ENCODE measurements at regions not wholly inside any gene's neighbourhood (a gene's known extent, or its start where the extent isn't known, plus 50 kb on each side); places are given as distances from the start of the nearest gene placed in this dataset.
A peak's percentile ranks its signal among the peaks of the same experiment; 100 is the strongest.

DNA sequence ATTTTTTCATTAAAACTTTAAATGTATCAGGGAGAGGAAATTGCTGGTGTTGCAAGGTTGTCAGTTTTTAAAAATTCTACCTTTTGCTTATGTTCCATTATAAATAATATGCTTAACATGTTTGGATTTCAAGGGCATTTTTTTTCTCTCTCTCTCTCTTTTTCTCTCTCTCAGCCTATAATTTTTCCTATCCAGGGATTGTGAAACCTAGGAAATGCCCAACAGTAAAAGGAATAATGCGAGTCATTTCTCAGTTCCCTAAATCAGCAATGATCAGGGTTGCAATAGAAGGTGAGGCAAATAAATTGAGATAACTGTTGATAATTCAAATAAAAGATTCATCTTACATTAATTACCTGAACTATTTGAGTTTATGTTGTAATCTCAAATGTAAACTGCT is 53.2 kb upstream of the IFNGR1 start (continued):
- no peak for TF ChIP-seq ZNF317 (CRISPR knock-in tag; IDR thresholded peaks at IDR 0.05; ENCODE audit: borderline replicate concordance, low read depth)

DNA sequence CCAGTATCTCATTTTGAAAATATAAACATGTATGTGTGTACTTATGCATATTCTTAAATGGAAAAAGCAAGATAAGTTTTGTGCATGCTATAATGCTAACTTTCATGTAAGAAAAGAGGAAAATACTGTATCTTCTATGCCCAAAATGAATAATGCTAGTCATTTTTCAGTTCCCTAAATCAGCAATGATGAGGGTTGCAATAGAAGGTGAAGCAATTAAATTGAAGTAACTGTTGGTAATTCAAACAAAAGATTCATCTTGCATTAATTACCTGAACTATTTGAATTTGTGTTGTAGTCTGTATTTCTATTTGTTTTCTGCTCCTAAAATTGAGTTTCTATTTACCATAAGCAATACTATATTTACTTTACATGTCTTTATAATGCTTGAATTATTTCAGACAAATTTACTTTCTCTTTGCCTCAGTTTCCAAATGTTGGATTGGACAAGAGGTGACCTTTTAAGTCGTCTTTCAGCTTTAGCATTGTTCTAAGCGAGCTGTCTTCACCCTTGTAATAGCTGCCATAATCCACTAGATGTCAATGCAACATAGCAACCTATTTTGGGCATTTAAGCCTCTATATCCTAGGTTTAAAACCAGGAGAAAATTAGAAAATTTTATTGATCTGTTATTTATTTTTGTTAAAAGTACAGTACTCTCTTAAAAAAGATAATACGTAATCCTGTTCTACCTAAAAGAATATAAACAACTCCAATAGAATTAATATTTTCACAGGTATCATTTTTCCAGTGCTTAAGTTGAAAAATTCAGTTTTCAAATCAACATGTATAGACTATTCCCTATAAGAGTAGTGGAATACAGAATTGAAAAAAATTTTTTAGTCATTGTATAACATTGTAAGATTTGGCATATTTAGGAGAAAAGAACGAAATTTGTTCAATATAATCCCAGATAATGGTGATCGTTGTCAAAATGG is 52.3 kb upstream of the IFNGR1 start:
- TF ChIP-seq SOX15 (CRISPR knock-in tag; IDR thresholded peaks at IDR 0.05) (no peak), MYBL2 (CRISPR knock-in tag; IDR thresholded peaks at IDR 0.05) (no peak), TP53 (CRISPR knock-in tag; IDR thresholded peaks at IDR 0.05) (no peak), PREB (CRISPR knock-in tag; IDR thresholded peaks at IDR 0.05; ENCODE audit: borderline replicate concordance) (no peak), CTCF (IDR thresholded peaks at IDR 0.05) (peak; percentile 67)
- TF ChIP-seq, protein P1, sequence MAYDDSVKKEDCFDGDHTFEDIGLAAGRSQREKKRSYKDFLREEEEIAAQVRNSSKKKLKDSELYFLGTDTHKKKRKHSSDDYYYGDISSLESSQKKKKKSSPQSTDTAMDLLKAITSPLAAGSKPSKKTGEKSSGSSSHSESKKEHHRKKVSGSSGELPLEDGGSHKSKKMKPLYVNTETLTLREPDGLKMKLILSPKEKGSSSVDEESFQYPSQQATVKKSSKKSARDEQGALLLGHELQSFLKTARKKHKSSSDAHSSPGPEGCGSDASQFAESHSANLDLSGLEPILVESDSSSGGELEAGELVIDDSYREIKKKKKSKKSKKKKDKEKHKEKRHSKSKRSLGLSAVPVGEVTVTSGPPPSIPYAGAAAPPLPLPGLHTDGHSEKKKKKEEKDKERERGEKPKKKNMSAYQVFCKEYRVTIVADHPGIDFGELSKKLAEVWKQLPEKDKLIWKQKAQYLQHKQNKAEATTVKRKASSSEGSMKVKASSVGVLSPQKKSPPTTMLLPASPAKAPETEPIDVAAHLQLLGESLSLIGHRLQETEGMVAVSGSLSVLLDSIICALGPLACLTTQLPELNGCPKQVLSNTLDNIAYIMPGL (CRISPR knock-in tag; IDR thresholded peaks at IDR 0.05), result no peak
- TF ChIP-seq, protein P2, sequence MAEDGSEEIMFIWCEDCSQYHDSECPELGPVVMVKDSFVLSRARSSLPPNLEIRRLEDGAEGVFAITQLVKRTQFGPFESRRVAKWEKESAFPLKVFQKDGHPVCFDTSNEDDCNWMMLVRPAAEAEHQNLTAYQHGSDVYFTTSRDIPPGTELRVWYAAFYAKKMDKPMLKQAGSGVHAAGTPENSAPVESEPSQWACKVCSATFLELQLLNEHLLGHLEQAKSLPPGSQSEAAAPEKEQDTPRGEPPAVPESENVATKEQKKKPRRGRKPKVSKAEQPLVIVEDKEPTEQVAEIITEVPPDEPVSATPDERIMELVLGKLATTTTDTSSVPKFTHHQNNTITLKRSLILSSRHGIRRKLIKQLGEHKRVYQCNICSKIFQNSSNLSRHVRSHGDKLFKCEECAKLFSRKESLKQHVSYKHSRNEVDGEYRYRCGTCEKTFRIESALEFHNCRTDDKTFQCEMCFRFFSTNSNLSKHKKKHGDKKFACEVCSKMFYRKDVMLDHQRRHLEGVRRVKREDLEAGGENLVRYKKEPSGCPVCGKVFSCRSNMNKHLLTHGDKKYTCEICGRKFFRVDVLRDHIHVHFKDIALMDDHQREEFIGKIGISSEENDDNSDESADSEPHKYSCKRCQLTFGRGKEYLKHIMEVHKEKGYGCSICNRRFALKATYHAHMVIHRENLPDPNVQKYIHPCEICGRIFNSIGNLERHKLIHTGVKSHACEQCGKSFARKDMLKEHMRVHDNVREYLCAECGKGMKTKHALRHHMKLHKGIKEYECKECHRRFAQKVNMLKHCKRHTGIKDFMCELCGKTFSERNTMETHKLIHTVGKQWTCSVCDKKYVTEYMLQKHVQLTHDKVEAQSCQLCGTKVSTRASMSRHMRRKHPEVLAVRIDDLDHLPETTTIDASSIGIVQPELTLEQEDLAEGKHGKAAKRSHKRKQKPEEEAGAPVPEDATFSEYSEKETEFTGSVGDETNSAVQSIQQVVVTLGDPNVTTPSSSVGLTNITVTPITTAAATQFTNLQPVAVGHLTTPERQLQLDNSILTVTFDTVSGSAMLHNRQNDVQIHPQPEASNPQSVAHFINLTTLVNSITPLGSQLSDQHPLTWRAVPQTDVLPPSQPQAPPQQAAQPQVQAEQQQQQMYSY (CRISPR knock-in tag; IDR thresholded peaks at IDR 0.05), result no peak
- Mint-ChIP-seq H3K27ac (no peak overlapping the region), H3K27me3 (ENCODE audit: low read depth) (no peaks in the 10 kb centered on the region), H3K36me3 (no peaks in the 10 kb centered on the region), H3K4me3 (no peak overlapping the region), H3K4me1 (no peaks in the 10 kb centered on the region), H3K9me3 (no peaks in the 10 kb centered on the region)
- ChIA-PET CTCF (interaction anchor here (0.6 to 3.5 kb wide), 14 partner anchors 9 to 318 kb away, joined by 3 to 53 read pairs (median 3); no protein-coding TSS in a partner anchor), POLR2A (interaction anchor here (0.5 kb wide), 2 partner anchors 13 to 150 kb away, joined by 3 read pairs; no protein-coding TSS in a partner anchor)
- peak; percentile 84 for ATAC-seq
- DNase-seq (ENCODE audit: low spot score), result no peak

DNA sequence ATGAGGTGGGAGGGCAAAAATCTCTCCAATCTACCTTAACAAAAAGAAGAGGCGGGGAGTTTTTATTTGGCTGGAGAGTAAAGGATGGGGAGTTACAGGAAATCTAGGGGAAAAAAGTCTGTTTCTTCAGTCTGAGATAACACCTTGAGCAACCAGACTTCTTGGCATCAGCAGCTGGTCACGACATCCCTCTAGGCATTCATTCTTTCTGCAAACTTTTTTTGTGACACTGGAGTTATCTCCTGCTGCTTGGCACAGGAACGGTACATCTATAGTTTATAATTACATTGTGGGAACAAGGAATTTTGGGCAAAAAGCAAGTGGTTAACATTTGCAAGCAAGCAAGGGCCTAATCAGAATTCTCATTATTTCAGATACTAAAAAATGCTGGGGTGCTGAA is 50.6 kb upstream of the IFNGR1 start:
- no peaks in the 10 kb centered on the region for H3K27me3 Mint-ChIP-seq (ENCODE audit: low read depth)
- no peaks in the 10 kb centered on the region for H3K36me3 Mint-ChIP-seq
- TF ChIP-seq KAT7 (CRISPR knock-in tag; IDR thresholded peaks at IDR 0.05; ENCODE audit: borderline replicate concordance) (no peak), IRF1 (CRISPR knock-in tag; IDR thresholded peaks at IDR 0.05) (no peak), ZNF138 (CRISPR knock-in tag; conservative IDR thresholded peaks at IDR 0.05) (no peak), ATF2 (CRISPR knock-in tag; IDR thresholded peaks at IDR 0.05; ENCODE audit: borderline replicate concordance, low read depth) (no peak), CREM (CRISPR knock-in tag; IDR thresholded peaks at IDR 0.05) (no peak), FOXK1 (CRISPR knock-in tag; IDR thresholded peaks at IDR 0.05) (no peak), PRRX2 (CRISPR knock-in tag; IDR thresholded peaks at IDR 0.05) (no peak)
- no peak overlapping the region for H3K4me3 Mint-ChIP-seq
- POLR2A ChIA-PET, result no interaction called here
- ATAC-seq (no peak), DNase-seq (ENCODE audit: low spot score) (no peak)
- CTCF ChIA-PET, result interaction anchor here (3.5 kb wide), 1 partner anchor 45 kb away, joined by 53 read pairs; no protein-coding TSS in a partner anchor
- no peaks in the 10 kb centered on the region for H3K4me1 Mint-ChIP-seq
- no peak overlapping the region for H3K27ac Mint-ChIP-seq
- H3K9me3 Mint-ChIP-seq, result no peaks in the 10 kb centered on the region
